DND-41 (cell line): ENCODE measurements at regions not wholly inside any gene's neighbourhood (a gene's known extent, or its start where the extent isn't known, plus 50 kb on each side); places are given as distances from the start of the nearest gene placed in this dataset.

Experiments used
- CTCF ChIP-seq: IDR thresholded peaks from 2 replicates; pipeline ENCODE4 v1.5.1; 2012; ENCODE audit warnings: borderline replicate concordance, low read length, moderate library complexity, mild to moderate bottlenecking; ENCODE audit not compliant: poor library complexity, severe bottlenecking; ENCODE audit errors: extremely low read depth
- EZH2 ChIP-seq: IDR thresholded peaks from 3 replicates; pipeline ENCODE4 v1.6.1; 2012; ENCODE audit warnings: borderline replicate concordance, low read depth, mild to moderate bottlenecking, moderate library complexity, low read length, inconsistent platforms; ENCODE audit not compliant: severe bottlenecking

DNA sequence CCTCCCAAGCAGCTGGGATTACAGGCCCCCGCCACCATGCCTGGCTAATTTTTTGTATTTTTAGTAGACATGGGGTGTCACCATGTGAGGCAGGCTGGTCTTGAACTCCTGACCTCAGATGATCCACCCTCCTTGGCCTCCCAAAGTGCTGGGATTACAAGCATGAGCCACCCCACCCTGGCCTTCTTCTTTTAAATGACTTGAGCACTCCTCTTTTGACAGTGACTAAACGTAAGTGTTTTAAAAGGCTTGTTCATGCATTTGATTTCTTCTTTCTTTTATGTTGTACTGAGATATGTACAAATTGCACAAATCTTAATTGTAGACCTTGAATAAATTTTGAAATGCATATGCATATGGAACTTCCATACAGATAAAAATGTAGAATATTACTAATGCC lies 337.9 kb downstream of the CETN3 start:
- TF ChIP-seq CTCF (no peak), EZH2 (no peak)
